Left ventricle myocardium inferior (tissue), 1 donor: ENCODE measurements at regions not wholly inside any gene's neighbourhood (a gene's known extent, or its start where the extent isn't known, plus 50 kb on each side); places are given as distances from the start of the nearest gene placed in this dataset.
A peak's percentile ranks its signal among the peaks of the same experiment; 100 is the strongest.

Experiments used
- DNase-seq: peaks from one replicate; pipeline ENCODE4 v3.0.0-alpha.2; 2020
- H3K27ac ChIP-seq: fragments of 200-600 bp; replicated peaks from 2 replicates; pipeline ENCODE4 v1.8.0; 2021
- H3K27me3 ChIP-seq: fragments of 200-600 bp; 2 replicates; pipeline ENCODE4 v1.8.0; 2021; ENCODE audit warnings: low read depth
- H3K36me3 ChIP-seq: fragments of 200-600 bp; 2 replicates; pipeline ENCODE4 v1.8.0; 2021
- H3K4me1 ChIP-seq: fragments of 200-600 bp; 2 replicates; pipeline ENCODE4 v1.8.0; 2021
- H3K4me3 ChIP-seq: fragments of 200-600 bp; 2 replicates; pipeline ENCODE4 v1.8.0; 2021; ENCODE audit warnings: mild to moderate bottlenecking, moderate library complexity
- H3K9me3 ChIP-seq: fragments of 200-600 bp; replicated peaks from 2 replicates; pipeline ENCODE4 v1.8.0; 2021
- intact Hi-C: fragments of 100-400 bp; cut with micrococcal nuclease; formaldehyde crosslinking; loops from one replicate; pipeline ENCODE4 v1.11.0; 2022
- TF ChIP-seq, protein P1 (sequence below): fragments of 200-600 bp; IDR thresholded peaks from 2 replicates; pipeline ENCODE4 v1.8.0; 2021; ENCODE audit warnings: antibody characterized with exemption, mild to moderate bottlenecking, borderline replicate concordance
- donor health status: DM: no; HTN: yes; CAD: no; lungs with severe emphysema.

DNA sequence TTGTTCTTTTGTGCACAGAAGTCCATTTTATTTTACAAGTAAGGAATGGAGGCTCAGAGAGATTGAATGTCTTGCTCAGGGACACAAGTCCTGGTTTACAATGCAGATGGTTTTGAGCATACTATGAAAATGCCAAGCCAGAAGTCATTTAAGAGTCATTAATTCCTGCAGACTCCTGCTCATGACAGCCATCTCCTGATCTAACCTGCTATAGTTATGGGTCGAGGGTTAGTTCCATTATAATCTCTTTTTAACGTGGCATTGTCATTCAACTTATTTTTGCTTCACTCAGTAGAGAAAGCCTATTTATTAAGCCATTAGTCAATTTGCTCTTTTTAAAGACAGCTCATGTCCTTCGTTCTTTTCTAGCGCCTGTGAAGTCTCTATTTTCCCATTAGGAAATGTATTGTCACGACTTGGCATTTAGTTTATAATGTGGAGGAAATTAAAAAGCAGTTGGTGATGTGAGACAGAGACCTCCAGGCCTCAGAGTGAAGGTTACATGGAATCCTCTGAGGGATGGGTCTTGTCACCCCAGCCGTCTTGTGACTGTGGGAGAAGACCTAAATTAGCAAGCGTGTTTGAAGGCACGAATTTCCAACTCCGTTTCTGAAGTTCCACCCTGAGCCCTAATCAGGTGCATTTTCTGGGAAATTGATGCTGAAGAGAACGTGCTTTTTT is 84.1 kb downstream of the ACTBL2 start:
- TF ChIP-seq, protein P1, sequence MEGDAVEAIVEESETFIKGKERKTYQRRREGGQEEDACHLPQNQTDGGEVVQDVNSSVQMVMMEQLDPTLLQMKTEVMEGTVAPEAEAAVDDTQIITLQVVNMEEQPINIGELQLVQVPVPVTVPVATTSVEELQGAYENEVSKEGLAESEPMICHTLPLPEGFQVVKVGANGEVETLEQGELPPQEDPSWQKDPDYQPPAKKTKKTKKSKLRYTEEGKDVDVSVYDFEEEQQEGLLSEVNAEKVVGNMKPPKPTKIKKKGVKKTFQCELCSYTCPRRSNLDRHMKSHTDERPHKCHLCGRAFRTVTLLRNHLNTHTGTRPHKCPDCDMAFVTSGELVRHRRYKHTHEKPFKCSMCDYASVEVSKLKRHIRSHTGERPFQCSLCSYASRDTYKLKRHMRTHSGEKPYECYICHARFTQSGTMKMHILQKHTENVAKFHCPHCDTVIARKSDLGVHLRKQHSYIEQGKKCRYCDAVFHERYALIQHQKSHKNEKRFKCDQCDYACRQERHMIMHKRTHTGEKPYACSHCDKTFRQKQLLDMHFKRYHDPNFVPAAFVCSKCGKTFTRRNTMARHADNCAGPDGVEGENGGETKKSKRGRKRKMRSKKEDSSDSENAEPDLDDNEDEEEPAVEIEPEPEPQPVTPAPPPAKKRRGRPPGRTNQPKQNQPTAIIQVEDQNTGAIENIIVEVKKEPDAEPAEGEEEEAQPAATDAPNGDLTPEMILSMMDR, result no peak
- Histone ChIP-seq H3K36me3 (no peaks in the 10 kb centered on the region), H3K4me3 (no peak overlapping the region), H3K4me1 (no peaks in the 10 kb centered on the region), H3K27me3 (no peaks in the 10 kb centered on the region), H3K9me3 (no peaks in the 10 kb centered on the region), H3K27ac (no peak overlapping the region)
- no peak for DNase-seq
- intact Hi-C loops, result no loop called here

DNA sequence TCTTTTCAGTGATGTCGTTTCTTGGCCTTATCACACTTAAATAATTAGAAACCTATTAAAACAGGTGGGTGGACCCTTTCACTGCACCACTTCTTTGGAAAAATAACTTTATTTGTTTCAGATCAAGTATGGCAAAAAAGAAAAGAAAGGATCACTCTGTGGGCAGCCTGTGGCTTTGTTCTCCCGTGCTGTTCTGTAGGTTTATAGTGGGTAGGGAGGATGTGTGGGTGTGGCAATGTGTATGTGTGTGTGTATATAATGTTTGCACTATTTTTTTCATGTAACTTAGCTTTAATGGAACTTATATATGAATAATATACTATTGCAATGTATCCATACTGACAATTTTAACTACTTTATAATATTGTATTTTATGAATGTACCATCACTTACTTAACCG is 85.9 kb downstream of the ACTBL2 start:
- Histone ChIP-seq H3K4me3 (no peak overlapping the region), H3K27ac (no peak overlapping the region), H3K27me3 (no peaks in the 10 kb centered on the region), H3K4me1 (no peaks in the 10 kb centered on the region), H3K9me3 (no peaks in the 10 kb centered on the region), H3K36me3 (no peaks in the 10 kb centered on the region)
- TF ChIP-seq, protein P1, result no peak
- no peak for DNase-seq
- intact Hi-C loops, result no loop called here

DNA sequence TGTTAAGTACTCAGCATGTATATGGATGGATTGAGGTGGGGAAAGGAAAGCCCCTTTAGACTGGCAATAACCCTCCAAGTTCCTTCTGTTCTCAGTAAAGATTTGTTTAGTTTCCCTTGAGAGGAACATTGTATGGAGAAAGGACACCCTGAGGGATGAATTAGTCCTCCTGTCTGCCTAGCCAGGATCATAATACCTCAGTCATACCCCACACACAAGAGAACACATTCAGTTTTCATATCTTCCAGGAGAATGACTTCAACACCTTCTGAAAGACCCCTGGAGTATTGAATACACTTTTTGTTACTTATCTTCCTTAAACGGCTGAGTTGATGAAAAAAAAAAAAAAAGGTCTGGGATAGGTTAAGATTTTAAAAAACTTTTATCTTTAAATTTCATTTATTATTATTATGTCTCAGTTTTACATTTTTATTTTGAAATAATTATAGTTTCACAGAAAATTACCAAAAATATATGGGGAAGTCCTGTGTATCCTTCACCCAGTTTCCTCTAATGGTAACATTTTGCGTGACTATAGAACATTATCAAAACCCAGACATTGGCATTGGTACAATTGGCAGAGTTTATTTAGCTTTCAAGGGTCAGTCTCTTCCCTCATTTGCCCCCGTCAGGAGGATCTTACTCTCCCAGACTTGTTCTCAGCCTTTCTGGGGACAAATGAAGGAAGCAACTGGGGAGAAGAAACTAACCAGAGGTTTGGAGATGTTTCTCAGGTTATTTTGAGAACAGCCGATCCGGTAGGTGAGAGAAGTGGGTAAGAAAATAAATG is 88.0 kb downstream of the ACTBL2 start:
- no peak for DNase-seq
- H3K4me3 ChIP-seq, result no peak overlapping the region
- intact Hi-C loops, result no loop called here
- TF ChIP-seq, protein P1, result no peak
- H3K9me3 ChIP-seq, result peaks cover 10% of the 10 kb centered on the region
- no peaks in the 10 kb centered on the region for H3K27me3 ChIP-seq
- no peaks in the 10 kb centered on the region for H3K36me3 ChIP-seq
- no peak overlapping the region for H3K27ac ChIP-seq
- no peaks in the 10 kb centered on the region for H3K4me1 ChIP-seq

DNA sequence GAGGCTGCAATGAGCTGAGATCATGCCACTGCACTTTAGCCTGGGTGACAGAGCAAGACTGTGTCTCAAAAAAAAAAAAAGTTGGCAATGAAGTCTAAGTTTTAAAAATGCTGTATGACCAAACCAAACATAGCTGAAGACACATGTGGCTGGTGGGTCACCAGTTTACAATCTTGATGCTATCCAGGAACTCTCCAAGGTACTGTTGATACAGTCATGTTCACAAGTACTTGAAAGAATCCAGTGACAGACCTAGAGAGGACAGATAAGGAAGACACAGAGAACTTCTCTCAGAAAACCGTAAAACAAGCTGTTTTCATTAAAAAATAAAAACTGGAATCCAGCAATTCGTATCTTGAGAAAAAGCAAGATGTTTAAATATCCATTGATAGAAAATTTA is 95.7 kb downstream of the ACTBL2 start:
- intact Hi-C loops, result no loop called here
- no peak for DNase-seq
- Histone ChIP-seq H3K27me3 (no peaks in the 10 kb centered on the region), H3K4me3 (no peak overlapping the region), H3K4me1 (peaks cover 8% of the 10 kb centered on the region), H3K36me3 (no peaks in the 10 kb centered on the region), H3K27ac (no peak overlapping the region), H3K9me3 (peaks cover 19% of the 10 kb centered on the region)
- TF ChIP-seq, protein P1, result no peak

DNA sequence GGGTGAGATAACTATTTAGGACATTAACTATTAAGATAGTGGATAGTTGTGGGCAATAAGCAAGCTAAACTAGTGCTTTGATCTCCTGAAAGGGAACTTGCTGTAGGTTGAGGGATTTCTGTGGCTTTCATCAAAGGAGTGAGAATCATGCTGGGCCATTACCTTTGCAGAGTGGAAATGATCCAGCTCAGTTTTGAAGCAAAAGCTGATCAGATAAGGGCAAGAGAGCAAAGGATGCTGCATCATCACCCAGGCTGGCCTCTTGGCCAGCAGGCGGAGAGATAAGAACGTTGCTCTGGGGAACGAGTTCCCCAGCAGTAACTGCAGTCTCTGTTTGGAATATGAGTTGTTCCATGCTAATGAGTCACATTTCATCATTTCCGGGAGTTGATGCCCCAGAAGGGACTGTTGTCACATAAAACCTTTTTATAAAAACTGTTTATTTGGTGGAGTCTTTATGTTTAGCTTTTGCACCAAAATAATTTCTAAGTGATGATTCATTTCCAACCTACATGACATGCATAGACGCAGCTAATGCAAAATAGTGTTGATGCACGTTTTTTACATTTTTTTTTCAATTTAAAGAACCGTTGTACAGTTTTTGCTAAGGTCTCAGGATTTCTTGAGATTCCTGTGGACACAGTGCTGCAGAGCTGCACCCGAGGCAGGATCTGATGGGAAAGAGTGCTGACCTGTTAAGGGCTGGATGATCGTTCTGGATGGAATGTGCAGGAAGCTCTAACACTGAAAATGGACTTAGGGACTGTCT is 99.3 kb downstream of the ACTBL2 start:
- Histone ChIP-seq H3K4me1 (peaks cover 8% of the 10 kb centered on the region), H3K27ac (no peak overlapping the region), H3K4me3 (no peak overlapping the region), H3K36me3 (no peaks in the 10 kb centered on the region), H3K9me3 (peaks cover 3% of the 10 kb centered on the region), H3K27me3 (no peaks in the 10 kb centered on the region)
- intact Hi-C loops, result no loop called here
- DNase-seq, result no peak
- TF ChIP-seq, protein P1, result peak; percentile 16
